CD14-positive monocyte (primary cell): ENCODE measurements at regions not wholly inside any gene's neighbourhood (a gene's known extent, or its start where the extent isn't known, plus 50 kb on each side); places are given as distances from the start of the nearest gene placed in this dataset.

Experiments
- DNase-seq, 3 donors: peaks; one replicate each; pipeline ENCODE4 v3.0.0-alpha.2; 2011 to 2022
- H2AFZ ChIP-seq: 2 replicates; pipeline ENCODE4 v1.6.0; 2012; ENCODE audit warnings: mild to moderate bottlenecking, low read depth, low read length, inconsistent platforms; ENCODE audit not compliant: insufficient read depth, poor library complexity, severe bottlenecking
- H3K27ac ChIP-seq, 2 donors: 1 replicate in 1 of 2; 2 replicates in 1 of 2; pipeline ENCODE4 v1.5.1; 2012 to 2013; ENCODE audit warnings: low read length in 2 of 2, control low read depth in 1 of 2, inconsistent platforms in 1 of 2, low read depth in 1 of 2, mild to moderate bottlenecking in 1 of 2
- H3K27me3 ChIP-seq, 2 donors: one replicate each; pipeline versions ENCODE4 v1.6.0 to v1.6.1; 2011 to 2013; ENCODE audit warnings: low read length in 2 of 2; ENCODE audit not compliant: control insufficient read depth in 2 of 2, insufficient read depth in 2 of 2
- H3K36me3 ChIP-seq, 2 donors: replicated peaks in 1 of 2; 1 replicate in 1 of 2; 2 replicates in 1 of 2; pipeline versions ENCODE4 v1.5.1 to v1.6.1; 2012 to 2013; ENCODE audit warnings: low read length in 2 of 2, control low read depth in 1 of 2, inconsistent platforms in 1 of 2, mild to moderate bottlenecking in 1 of 2; ENCODE audit not compliant: insufficient read depth in 2 of 2, control insufficient read depth in 1 of 2
- H3K4me1 ChIP-seq, 2 donors: 1 replicate in 1 of 2; 2 replicates in 1 of 2; pipeline versions ENCODE4 v1.5.1 to v1.6.1; 2012 to 2013; ENCODE audit warnings: low read length in 2 of 2, control low read depth in 1 of 2, inconsistent platforms in 1 of 2, mild to moderate bottlenecking in 1 of 2, moderate library complexity in 1 of 2; ENCODE audit not compliant: insufficient read depth in 2 of 2, control insufficient read depth in 1 of 2
- H3K4me2 ChIP-seq: replicated peaks from 2 replicates; pipeline ENCODE3; 2012; ENCODE audit warnings: low read length, moderate library complexity, mild to moderate bottlenecking; ENCODE audit not compliant: poor library complexity, severe bottlenecking; ENCODE audit errors: extremely low read depth
- H3K4me3 ChIP-seq, 3 experiments: fragments of 200-600 bp in 1 of 3; sonication (generic) in 1 of 3; replicated peaks in 1 of 3; 1 replicate in 2 of 3; 2 replicates in 1 of 3; pipeline ENCODE4 v1.5.1; 2011 to 2013; ENCODE audit warnings: low read length in 3 of 3, mild to moderate bottlenecking in 3 of 3, control low read depth in 2 of 3, low read depth in 2 of 3, inconsistent platforms in 1 of 3, moderate library complexity in 1 of 3
- H3K79me2 ChIP-seq: 2 replicates; pipeline ENCODE4 v1.6.0; 2012; ENCODE audit warnings: mild to moderate bottlenecking, control low read depth, inconsistent platforms, low read length, moderate library complexity; ENCODE audit not compliant: insufficient read depth
- H3K9ac ChIP-seq: 2 replicates; pipeline ENCODE4 v1.6.0; 2017; ENCODE audit warnings: low read length, mild to moderate bottlenecking; ENCODE audit not compliant: insufficient read depth, poor library complexity, severe bottlenecking
- H3K9me3 ChIP-seq, 2 donors: replicated peaks in 1 of 2; 1 replicate in 1 of 2; 2 replicates in 1 of 2; pipeline versions ENCODE4 v1.5.1 to v1.6.1; 2012 to 2013; ENCODE audit warnings: low read length in 2 of 2, control low read depth in 1 of 2; ENCODE audit not compliant: control insufficient read depth in 1 of 2, insufficient read depth in 1 of 2
- H4K20me1 ChIP-seq: 2 replicates; pipeline ENCODE4 v1.6.0; 2012; ENCODE audit warnings: mild to moderate bottlenecking, low read length, control low read depth, moderate library complexity; ENCODE audit not compliant: insufficient read depth
- H3K27ac Mint-ChIP-seq, 7 donors: one replicate each; pipeline ENCODE4 v1.8.0; 2020; ENCODE audit warnings: mild to moderate bottlenecking in 7 of 7, mixed read lengths in 7 of 7, moderate library complexity in 6 of 7, inconsistent platforms in 2 of 7
- H3K27me3 Mint-ChIP-seq, 3 donors: one replicate each; pipeline ENCODE4 v1.8.0; 2021 to 2022; ENCODE audit warnings: low read depth in 3 of 3, mild to moderate bottlenecking in 3 of 3, mixed read lengths in 3 of 3, moderate library complexity in 3 of 3, inconsistent platforms in 1 of 3
- H3K36me3 Mint-ChIP-seq, 2 donors: one replicate each; pipeline ENCODE4 v1.8.0; 2020; ENCODE audit warnings: mixed read lengths in 2 of 2, inconsistent platforms in 1 of 2, mild to moderate bottlenecking in 1 of 2
- H3K4me1 Mint-ChIP-seq: one replicate; pipeline ENCODE4 v1.8.0; 2020; ENCODE audit warnings: mild to moderate bottlenecking, mixed read lengths
- H3K4me3 Mint-ChIP-seq, 2 donors: one replicate each; pipeline ENCODE4 v1.8.0; 2020; ENCODE audit warnings: mild to moderate bottlenecking in 2 of 2, mixed read lengths in 2 of 2, moderate library complexity in 1 of 2
- H3K9me3 Mint-ChIP-seq, 7 donors: one replicate each; pipeline ENCODE4 v1.8.0; 2020 to 2022; ENCODE audit warnings: mixed read lengths in 7 of 7, mild to moderate bottlenecking in 6 of 7, moderate library complexity in 6 of 7, inconsistent platforms in 2 of 7
- WGBS: methylation state at CpG from one replicate; pipeline ENCODE4 v1.1.5; 2013; ENCODE audit warnings: missing lambda C conversion rate; ENCODE audit not compliant: insufficient coverage; 5-methylcytosine and 5-hydroxymethylcytosine counted together
- intact Hi-C, 2 donors: fragments of 100-400 bp; cut with micrococcal nuclease; formaldehyde crosslinking; loops; one replicate each; pipeline versions ENCODE4 v1.15.0 to v1.15.1; 2023
- TF ChIP-seq, protein P1 (sequence below): fragments of 200-600 bp; IDR thresholded peaks from one replicate; pipeline ENCODE4 v1.8.0; 2022; ENCODE audit warnings: antibody characterized with exemption, mild to moderate bottlenecking

DNA sequence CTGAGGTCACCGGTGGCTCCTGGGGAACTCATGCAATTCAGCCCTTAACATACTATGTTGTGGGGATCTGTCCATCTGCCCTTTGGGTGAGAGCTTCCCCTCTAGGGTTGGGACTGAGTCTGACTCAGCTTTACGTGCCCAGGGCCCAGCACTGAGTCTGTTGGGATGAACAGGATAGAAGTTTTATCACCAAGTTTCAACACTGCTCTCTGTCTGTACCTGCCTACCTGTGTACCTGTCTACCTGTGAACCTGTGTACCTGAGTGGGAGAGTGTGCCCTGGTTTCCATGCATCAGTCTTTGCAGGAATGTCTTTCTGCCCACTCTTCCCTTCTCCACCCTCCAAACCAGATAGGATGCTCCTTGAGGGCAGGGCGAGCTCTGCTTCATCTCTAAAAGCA is 90.6 kb upstream of the POU3F1 start:
- no peak overlapping the region for H3K27ac ChIP-seq
- H3K4me1 Mint-ChIP-seq = no peaks in the 10 kb centered on the region
- no peaks in the 10 kb centered on the region for H3K79me2 ChIP-seq
- H3K36me3 ChIP-seq = no peaks in the 10 kb centered on the region
- peaks cover 78 to 90% (median 80%) of the 10 kb centered on the region in 3 donors for H3K27me3 Mint-ChIP-seq
- H3K27ac Mint-ChIP-seq = peak overlapping the region in 1 of 7 donors; percentile 34
- TF ChIP-seq, protein P1, sequence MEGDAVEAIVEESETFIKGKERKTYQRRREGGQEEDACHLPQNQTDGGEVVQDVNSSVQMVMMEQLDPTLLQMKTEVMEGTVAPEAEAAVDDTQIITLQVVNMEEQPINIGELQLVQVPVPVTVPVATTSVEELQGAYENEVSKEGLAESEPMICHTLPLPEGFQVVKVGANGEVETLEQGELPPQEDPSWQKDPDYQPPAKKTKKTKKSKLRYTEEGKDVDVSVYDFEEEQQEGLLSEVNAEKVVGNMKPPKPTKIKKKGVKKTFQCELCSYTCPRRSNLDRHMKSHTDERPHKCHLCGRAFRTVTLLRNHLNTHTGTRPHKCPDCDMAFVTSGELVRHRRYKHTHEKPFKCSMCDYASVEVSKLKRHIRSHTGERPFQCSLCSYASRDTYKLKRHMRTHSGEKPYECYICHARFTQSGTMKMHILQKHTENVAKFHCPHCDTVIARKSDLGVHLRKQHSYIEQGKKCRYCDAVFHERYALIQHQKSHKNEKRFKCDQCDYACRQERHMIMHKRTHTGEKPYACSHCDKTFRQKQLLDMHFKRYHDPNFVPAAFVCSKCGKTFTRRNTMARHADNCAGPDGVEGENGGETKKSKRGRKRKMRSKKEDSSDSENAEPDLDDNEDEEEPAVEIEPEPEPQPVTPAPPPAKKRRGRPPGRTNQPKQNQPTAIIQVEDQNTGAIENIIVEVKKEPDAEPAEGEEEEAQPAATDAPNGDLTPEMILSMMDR = no peak
- H3K4me3 Mint-ChIP-seq = no peak overlapping the region
- H2AFZ ChIP-seq = no peak overlapping the region
- no peak for DNase-seq
- H3K9me3 Mint-ChIP-seq = peaks cover 0 to 19% (median 0%) of the 10 kb centered on the region in 7 donors
- H3K27me3 ChIP-seq = peaks cover 30 to 68% of the 10 kb centered on the region in 2 donors
- H3K9ac ChIP-seq = no peak overlapping the region
- no peak overlapping the region for H3K4me2 ChIP-seq
- peaks cover 0 to 3% of the 10 kb centered on the region in 2 donors for H3K36me3 Mint-ChIP-seq
- H4K20me1 ChIP-seq = no peaks in the 10 kb centered on the region
- intact Hi-C loops = no loop called here
- no peaks in the 10 kb centered on the region for H3K9me3 ChIP-seq
- H3K4me3 ChIP-seq = no peak overlapping the region
- no peaks in the 10 kb centered on the region for H3K4me1 ChIP-seq
- no CpG with 5 or more reads among the region's 3 CpGs for WGBS

DNA sequence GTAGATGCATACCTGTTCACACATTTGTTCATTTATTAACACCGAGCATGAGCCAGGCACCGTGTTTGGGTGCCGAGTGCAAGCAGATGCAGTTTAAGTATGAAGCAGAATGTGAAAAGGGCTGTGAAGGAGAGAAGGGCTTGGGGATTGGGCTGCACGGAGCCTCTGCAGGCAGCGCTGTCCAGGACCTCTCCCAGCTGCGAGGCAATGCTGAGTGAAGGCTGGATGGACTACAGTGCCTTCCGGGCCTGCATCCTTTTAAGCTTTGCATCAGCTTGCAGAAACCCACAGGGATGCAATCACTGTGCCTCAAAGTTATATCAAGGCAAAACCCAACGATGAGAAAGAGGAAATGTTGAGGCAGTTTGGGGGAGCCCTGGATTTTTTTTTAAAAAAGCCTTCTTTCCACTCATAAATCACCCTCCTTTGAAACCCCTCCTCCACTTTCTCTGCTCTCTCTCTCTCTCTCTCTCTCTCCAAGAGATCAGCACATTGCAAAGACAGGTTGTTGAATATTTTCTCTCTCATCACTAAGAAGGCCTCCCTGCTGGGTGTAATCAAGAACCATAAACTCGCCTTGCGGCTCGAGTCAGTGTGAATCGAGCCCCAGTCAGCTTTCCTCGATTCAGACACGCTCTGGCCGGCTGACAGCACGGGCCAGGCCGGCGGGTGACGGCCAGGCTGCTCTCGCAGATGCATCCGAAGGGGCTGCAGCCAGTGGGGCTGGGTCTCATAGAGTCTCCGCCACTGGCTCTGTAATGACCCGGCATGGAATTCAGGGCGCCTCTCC is 89.2 kb upstream of the POU3F1 start:
- Histone ChIP-seq H3K36me3 (no peaks in the 10 kb centered on the region), H3K27me3 (peaks cover 25 to 68% of the 10 kb centered on the region in 2 donors), H2AFZ (no peak overlapping the region), H4K20me1 (no peaks in the 10 kb centered on the region), H3K4me3 (no peak overlapping the region), H3K9me3 (no peaks in the 10 kb centered on the region), H3K9ac (no peak overlapping the region), H3K27ac (no peak overlapping the region), H3K79me2 (no peaks in the 10 kb centered on the region), H3K4me1 (no peaks in the 10 kb centered on the region), H3K4me2 (no peak overlapping the region)
- Mint-ChIP-seq H3K36me3 (peaks cover 0 to 3% of the 10 kb centered on the region in 2 donors), H3K4me1 (no peaks in the 10 kb centered on the region), H3K9me3 (peaks cover 0 to 21% (median 0%) of the 10 kb centered on the region in 7 donors), H3K27ac (peak overlapping the region in 1 of 7 donors; percentile 1), H3K27me3 (peaks cover 76 to 87% (median 76%) of the 10 kb centered on the region in 3 donors), H3K4me3 (peak overlapping the region in 1 of 2 donors; percentile 75)
- DNase-seq = no peak
- TF ChIP-seq, protein P1 = no peak
- intact Hi-C loops = no loop called here
- 25% methylated on average over 21 of the region's 24 CpGs for WGBS
